ENCODE measurements at regions not wholly inside any gene's neighbourhood (a gene's known extent, or its start where the extent isn't known, plus 50 kb on each side); places are given as distances from the start of the nearest gene placed in this dataset.
"Not testable (repeated sequence)": the region's sequence is repeated elsewhere in the genome, so short reads cannot be mapped to it uniquely, and the experiment has no call there.

DNA sequence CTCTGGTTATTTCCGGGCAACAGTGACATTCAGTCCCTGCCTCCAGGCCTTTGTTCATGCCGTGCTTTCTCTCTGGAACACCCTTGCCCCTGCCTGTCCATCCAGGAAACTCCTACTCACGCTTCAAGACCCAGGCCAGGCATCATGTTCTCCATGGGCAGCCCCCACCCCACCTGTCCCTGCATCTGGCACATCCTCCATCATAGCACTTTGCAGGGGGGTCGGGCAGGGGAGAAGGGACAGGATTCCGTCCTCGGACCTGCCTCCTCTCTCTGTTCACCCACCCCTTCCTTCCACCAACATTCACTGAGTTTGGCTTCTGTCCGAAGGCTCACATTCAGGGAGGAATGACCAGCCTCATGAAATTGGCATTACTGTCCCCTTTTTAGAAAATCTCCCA, 206.1 kb downstream of the MATN1 start:
- TF ChIP-seq CTCF (optimal IDR thresholded peaks at IDR 0.05 in 1 of 3, IDR thresholded peaks at IDR 0.05 in 1 of 3, conservative IDR thresholded peaks at IDR 0.05 in 1 of 3; ENCODE audit: extremely low read depth in 1 of 3, insufficient read depth in 2 of 3, low read length in 3 of 3); EZH2 (IDR thresholded peaks at IDR 0.05; ENCODE audit: low read length): not testable (repeated sequence)

All from keratinocyte (primary cell).